GM03348 (cell line): ENCODE measurements at regions not wholly inside any gene's neighbourhood (a gene's known extent, or its start where the extent isn't known, plus 50 kb on each side); places are given as distances from the start of the nearest gene placed in this dataset.
A peak's percentile ranks its signal among the peaks of the same experiment; 100 is the strongest.
"Not testable (repeated sequence)": the region's sequence is repeated elsewhere in the genome, so short reads cannot be mapped to it uniquely, and the experiment has no call there.

Experiments
- DNase-seq: peaks from one replicate; pipeline ENCODE4 v3.0.0; 2012; ENCODE audit warnings: low spot score

DNA sequence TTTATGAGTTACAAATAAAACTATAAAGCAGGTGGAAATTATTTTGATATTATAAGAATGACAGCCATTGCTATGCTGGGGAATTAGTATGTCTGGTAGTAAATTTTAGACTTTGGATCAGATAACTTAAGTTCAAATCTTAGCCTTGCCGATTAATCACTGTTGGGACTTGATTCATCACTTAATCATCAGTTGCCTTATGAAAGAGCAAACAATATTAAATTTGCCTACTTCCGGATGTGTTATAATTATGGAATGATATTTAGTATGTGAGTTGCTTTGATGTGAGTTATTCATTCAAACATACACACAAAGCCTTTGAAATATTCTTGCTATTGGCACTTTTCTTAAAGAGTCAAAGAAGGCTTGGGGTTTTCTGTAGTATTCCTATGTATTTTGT lies 717.7 kb downstream of the BRINP1 start:
- no peak for DNase-seq

DNA sequence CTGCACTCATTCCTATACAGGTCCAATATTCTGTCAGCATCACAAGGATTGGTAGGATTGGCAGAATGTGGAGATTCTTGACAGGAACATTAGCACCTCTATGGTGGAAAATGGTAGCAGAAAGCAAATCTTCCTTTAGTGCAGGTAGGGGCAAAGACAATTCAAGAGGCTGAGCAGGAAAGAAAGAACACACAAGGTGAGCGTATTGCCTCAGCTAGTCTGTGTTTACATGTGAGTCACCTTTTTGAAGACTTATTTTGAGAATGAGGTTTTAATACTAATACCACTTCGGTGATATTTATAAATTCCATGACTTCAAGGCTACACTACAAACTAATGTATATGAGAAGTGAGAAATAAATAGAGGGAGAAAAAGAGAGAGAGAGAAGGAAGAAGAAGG lies 717.0 kb downstream of the BRINP1 start:
- no peak for DNase-seq

DNA sequence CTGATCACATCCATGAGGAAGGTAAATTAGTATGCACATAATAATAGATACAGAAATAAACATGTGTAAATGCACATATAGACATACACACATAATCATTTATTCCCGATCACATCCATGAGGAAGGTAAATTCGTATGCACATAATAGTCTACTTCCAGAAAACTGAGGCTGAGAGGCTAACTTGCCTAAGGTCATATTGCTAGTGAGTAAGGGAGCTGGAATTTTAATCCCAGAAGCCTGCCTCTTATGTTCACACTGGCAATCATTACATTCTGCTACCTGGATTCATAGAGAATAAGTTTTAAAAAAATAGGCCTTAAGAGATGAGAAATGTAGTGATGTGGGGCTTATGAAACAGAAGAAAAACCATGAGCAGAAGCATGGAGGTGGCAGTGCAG lies 716.3 kb downstream of the BRINP1 start:
- no peak for DNase-seq

DNA sequence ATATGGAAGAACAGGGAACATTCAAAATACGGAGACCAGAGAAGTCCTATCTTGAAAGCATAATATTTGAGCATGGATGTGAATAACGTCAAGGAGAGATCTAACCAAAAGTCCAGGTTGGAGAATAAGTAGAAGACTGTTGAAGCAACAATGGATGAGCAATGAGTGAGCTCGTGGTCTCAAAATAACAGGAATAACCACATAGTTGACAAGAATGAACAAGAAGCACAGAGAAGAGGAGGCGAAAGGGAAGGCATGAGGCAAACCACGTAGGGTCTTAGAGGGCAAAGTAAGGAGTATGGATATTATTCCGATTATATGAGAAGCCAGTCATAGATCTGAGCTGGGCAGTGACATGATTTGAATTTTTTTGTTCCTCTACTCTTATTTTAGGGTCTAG lies 710.2 kb downstream of the BRINP1 start:
- no peak for DNase-seq

DNA sequence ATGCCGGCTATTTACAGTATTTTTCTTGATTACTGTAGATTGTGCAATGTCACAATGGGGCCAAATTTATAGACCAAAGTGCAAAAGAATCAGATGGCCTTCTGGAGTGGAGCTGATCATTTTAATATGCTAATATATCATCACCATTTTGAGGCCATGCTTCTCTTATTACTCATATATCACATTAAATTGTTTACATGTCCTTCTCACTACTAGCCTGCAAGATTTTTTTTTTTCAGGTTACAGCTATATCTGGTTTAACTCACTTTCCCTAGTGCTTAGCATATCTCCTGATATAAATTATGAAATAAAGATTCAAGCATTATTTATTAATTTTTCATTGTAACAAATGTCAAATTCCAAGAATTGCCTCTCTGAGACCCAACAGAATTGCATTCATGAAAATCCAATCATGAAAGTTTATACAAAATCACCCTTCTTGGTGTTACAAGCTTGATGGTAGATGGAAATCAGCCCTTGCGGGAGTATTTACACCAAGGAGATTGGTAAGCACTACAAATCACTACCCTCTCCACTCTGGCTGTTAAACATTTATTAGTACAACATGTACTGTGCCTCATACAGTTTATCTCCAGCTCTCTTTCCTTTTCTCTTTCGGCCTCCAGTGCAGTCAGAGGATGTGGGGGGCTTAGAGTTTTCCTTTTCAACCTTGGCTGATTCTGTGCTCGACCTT lies 703.9 kb downstream of the BRINP1 start:
- DNase-seq: no peak

DNA sequence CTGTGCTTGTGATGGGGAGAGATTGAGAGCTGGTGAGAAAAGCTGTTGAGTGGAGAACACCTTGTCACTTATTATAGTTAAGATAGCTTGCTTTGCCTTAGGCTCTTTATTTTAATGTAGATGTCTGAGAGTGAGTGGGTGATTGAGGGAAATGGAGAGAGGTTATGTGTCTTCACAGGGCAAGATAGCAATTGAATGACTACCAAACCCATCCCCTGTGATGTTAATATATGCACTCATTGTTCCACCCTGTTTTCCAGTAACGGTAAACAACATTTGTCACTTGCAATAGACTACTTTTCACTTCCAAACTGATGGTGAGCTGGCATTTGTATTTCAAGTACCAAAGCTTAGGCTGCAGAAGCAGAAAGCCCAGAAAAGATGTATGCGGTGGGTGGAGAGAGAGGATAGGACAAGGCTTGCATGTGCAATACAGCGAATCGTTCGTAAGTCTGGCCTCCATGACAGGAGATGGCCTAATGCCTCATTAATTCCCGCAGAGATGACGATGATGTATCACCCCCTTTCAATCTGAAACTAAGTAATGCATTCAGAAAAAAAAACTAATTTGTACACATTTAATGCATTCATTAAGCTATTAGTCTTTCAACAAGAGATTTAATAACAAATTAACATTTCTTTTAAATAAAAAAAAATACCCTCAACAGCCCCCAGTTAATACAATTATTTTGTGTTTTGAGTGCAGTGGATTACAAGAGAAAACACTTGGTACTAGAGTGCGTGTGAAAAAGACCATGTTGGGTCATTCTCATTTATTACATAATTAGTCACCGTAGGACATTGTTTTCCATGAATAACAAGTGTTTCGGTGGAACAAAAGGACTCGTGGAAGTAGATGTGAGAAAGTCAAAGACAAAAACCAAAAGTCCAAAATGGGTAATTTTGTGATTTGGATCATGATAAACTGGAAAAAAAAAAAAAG lies 699.0 kb downstream of the BRINP1 start:
- no peak for DNase-seq

DNA sequence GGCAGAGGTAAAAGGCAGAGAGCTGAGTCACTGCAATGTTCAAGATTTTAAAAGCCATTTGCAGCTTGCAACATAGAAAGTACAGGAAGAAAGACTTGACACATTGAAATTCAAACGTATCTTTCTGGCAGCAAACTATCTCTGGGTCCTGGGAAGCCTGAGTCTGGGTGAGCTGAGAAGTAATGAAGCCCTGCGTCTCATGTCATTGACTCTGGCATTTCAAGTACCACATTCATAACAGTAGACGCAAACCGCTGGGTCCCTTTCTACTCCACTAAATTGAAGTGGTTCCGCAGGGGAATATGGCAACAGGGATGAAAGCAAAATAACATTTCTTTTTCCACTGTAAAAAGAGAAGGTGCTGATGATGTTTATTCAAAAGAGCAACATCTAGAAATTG lies 694.3 kb downstream of the BRINP1 start:
- no peak for DNase-seq

DNA sequence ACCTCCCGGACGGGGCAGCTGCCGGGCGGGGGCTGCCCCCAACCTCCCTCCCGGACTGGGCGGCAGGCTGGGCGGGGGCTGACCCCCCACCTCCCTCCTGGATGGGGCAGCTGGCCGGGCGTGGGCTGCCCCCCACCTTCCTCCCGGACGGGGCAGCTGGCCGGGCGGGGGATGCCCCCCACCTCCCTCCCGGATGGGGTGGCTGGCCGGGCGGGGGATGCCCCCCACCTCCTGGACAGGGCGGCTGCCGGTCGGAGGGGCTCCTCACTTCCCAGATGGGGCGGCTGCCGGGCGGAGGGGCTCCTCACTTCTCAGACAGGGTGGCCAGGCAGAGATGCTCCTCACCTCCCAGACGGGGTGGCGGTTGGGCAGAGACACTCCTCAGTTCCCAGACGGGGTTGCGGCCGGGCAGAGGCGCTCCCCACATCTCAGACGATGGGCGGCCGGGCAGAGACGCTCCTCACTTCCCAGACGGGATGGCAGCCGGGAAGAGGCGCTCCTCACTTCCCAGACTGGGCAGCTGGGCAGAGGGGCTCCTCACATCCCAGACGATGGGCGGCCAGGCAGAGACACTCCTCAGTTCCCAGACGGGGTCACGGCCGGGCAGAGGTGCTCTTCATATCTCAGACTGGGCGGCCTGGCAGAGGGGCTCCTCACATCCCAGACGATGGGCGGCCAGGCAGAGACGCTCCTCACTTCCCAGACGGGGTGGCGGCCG lies 691.1 kb downstream of the BRINP1 start:
- DNase-seq: not testable (repeated sequence)

DNA sequence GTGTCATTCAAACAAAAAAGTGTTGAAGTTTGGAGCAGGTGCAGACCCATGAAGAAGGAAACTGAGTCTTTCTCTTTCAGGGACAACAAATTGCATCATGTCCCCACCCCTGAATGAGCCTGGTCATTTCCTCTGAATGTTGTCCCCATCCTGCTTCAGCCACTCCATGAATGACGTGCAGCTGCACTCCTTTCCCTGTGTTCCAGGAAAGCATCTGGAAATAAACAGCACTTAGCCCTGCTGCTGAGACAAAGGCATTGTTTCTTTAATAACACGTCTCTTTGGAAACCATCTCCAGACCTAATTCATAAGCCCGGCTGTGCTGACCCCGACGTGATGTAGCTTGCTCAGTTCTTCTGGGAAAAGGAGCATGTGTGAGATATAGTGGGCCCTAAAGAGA lies 682.3 kb downstream of the BRINP1 start:
- no peak for DNase-seq

DNA sequence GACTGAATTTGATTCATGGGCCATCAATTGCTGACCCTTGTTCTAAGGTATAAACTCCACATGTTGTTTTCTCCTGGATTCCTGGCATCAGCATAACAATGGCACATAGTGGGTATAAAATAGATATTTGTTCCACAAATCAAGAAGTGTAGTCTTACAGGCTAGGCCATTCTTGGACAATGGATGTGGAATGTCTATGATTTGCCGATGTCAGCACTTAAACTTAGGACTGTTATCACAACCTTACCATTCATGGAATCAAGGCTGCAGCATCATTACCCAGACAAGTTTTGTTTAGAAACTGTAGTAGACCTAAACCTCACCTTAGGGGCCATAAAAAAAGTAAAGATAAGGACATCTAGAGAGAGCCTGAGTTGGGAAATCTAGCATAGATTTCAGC lies 680.0 kb downstream of the BRINP1 start:
- DNase-seq: no peak

DNA sequence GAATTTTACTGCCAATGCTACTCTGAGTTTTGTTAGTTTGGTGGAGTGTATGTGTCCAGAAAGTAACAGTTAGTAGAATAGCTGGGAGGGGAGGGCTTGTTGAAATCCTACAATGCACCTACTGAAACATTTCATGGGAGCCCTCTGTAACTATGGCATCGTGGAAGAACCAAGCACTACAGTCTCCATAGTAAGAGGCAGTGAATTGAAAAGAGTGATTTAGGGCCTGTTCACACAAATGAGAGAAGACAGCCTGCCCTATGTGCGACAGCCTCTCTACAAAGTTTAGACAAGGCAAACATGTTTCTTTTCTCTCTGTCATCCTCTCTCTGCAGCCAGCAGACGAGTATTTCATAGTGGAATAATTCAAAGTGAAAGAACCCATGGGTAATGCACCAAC lies 676.6 kb downstream of the BRINP1 start:
- no peak for DNase-seq

DNA sequence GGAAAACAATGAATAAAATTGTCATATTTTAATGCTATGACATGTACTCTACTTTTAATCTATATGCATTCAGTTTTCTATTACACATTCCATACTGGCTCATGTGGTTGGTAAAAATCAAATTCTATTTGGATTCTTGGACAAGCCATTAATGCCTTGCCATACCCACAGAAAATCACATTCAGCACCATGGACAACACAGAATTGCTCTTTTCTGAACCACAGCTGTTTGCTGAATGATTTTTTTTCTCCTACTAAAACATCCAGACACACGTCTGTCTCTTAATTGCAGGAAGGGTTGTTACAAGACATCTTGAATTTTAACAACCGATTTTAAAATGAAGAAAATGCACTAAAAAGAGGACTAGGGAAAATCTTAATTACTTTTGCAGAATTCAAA lies 675.6 kb downstream of the BRINP1 start:
- peak; percentile 4 for DNase-seq

DNA sequence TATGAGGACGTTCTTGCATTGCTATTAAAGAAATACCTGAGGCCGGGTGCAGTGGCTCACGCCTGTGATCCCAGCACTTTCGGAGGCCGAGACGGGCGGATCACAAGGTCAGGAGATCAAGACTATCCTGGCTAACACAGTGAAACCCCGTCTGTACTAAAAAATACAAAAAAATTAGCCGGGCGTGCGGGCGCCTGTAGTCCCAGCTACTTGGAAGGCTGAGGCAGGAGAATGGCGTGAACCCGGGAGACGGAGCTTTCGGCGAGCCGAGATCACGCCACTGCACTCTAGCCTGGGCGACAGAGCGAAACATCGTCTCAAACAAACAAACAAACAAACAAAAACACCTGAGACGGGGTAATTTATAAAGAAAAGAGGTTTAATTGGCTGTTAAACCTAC lies 674.0 kb downstream of the BRINP1 start:
- DNase-seq: not testable (repeated sequence)

DNA sequence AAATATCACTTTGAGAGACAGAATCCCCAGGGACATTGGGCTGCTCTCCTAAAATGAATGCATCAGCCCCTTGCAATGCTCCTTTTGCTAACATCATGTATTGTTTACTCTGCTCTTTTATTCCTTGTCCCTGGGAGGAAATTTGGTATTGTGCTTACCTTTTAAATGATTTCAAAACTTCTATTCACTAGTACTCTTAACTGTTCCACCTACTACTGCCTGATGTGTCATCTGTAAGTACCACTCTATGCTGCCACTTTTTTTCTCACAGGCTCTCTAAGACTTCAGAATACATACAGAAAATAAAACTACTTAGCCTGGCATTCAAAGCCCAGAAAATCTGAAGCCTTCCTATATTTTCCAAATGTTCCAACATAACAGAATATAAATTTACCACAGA lies 667.2 kb downstream of the BRINP1 start:
- DNase-seq: no peak

DNA sequence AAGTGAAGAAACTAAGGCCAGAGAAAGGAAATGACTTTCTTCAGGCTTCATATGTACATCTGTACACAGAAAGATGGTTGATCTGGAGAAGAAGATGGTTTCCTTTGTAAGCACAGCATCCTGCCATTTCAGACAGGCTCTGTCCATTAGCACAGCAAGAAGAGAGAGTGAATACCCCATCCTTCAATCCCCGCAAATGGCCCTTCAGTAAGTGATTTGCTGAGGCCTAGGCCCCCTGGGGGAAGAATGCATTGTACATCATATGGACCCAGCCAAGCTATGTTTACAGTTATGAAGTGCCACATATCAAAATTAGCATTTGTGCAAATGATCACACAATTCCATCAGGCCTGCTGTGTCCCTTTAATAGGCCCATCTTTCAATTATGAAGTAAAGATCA lies 657.4 kb downstream of the BRINP1 start:
- DNase-seq: no peak

DNA sequence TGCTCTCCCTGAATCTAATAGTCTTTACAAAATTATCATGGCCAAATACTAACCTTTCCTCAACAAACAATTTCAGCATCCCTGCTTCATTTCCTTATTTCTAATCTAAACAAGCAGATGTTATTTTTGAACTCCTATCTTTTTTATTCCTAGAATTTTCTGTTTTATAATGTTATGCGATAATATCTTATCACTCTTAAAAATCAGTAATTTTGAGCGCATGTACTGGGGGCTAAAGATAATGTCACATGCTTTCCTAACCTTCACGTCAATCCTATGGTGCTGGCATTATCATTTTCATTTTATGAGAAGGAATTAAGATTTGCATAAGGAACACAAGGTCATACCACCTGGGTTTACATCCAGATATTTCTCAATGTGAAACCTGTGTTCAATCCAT lies 648.0 kb downstream of the BRINP1 start:
- no peak for DNase-seq

DNA sequence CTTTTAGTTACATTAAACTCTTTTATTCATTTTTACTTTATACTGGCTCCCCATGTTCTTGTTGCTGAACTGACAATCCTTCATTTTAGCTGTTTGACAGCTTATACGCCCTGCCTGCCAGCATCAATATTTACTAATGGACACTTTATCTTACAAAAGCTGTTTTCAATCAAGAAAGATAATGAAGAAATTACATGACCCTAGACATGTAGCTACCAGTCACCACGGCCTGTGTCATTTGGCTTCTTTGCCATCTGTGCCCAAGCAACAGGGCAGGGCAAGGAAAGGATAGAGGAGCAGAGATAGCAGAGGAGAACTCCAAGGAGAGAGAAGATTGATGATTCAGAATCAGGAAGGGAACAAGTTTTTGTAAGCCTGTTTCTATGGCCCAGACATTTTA lies 647.3 kb downstream of the BRINP1 start:
- DNase-seq: no peak

DNA sequence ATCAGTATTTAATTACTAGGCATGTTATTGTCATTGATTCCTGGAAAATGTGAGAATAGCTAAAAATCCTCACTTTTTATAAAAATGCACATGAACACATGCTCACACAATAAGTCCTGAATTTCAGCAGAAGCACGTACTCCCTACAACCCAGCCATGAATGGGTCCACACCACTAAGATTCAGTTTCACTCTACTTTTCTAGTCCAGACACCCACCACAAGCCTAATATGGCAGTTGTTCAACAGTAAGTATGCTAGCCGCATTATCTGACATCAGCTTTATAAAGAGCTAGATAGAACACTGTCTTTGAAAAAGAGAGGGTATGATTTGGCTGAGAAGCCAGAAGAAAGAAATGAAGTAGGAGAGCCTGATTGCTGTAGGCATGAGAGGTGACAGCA lies 639.3 kb downstream of the BRINP1 start:
- no peak for DNase-seq

DNA sequence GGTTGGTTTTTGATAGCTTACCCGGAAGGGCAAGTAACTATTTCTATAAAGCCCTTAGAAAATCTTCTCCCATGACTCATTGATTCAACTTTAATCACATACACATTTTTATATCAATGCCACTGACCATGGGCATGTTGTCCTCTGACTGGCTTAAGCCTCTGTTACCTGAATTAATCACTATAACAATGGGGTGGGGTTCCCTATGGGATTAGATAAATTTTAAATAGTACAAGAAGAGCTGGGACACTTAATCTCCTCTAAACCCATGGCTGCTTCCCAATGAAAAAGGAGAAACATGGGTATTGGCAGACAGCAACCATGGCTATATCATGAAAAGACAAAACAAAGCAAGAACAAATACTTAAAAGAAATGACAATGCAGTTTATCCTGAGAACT lies 636.2 kb downstream of the BRINP1 start:
- no peak for DNase-seq

DNA sequence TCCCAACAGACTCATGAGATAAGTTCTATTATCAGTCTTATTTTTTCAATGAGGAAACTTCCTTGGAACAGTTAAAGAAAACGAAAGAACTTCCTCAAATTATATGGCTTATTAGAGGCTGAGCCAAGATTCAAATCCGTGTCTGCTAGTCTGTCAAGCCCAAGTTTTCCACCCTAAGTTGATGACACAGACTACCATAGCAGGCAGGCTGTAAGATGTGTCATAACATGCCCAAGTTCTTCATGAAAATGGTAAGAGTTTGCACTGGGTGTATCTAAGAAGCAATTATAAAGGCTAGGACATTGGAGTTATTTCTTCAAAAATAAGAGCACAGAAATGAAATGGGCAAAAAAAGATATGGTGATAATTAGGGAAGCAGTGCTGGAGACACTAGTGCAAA lies 634.5 kb downstream of the BRINP1 start:
- DNase-seq: no peak

DNA sequence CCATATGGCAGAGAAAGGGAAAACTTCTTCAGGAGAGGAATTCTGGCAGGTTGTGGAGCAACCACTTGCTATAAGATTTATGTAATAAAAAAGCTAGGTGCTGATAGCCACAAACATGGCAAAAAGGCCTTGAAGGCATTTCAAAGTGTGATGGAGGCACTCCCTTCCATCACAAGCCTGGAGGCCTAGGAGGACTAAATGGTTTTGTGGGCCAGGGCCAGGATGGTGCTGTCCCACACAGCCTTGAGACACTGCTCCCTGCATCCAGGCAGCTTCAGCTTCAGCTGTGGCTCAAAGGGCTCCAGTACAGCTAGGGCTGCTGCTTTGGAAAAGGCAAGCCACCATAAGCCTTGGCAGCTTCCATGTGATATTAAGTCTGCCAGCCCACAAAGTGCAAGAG lies 632.8 kb downstream of the BRINP1 start:
- DNase-seq: no peak

DNA sequence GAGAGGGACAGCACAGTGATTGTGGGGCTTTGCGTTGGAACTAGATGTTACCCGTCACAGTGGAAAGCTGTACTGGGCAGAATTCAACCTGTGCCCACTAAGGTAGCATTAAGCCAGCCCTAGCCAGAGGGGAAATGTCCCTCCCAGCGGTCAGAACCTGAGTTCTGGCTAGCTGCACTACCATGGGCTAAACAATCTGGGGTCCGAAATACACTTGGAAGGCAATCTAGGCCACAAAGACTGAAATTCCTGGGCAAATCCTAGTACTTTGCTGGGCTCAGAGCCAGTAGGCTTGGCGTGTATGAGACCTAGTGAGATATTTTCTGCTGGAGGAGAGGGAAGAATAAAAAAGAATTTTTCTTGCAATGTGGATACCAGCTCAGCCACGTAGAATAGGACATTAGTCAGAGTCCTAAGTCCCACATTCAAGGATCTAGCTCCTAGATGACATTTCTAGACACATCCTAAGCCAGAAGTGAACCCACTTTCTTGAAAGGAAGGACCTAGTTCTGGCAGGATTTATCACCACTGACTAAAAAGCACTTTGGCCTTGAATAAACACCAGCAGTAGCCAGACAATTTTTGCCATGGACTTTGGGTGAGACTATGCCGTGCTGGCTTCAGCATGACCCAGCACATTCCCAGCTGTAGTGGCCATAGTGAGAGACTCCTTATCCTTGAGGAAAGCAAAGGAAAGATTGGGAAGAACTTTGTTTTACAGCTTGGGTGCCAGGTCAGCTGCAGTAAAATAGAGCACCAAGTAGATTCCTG lies 618.0 kb downstream of the BRINP1 start:
- DNase-seq: no peak
